Stomach (tissue), 8 donors: ENCODE measurements at regions not wholly inside any gene's neighbourhood (a gene's known extent, or its start where the extent isn't known, plus 50 kb on each side); places are given as distances from the start of the nearest gene placed in this dataset.
A peak's percentile ranks its signal among the peaks of the same experiment; 100 is the strongest.
"Not testable (repeated sequence)": the region's sequence is repeated elsewhere in the genome, so short reads cannot be mapped to it uniquely, and the experiment has no call there.

Experiments
- DNase-seq, 2 donors: peaks; one replicate each; pipeline versions ENCODE4 v3.0.0 to v3.0.0-alpha.2; 2013 to 2019
- H3K27ac ChIP-seq, 5 donors: fragments of 200-600 bp in 4 of 5; sonication (generic) in 4 of 5; one replicate each; pipeline ENCODE4 v1.5.1; 2013 to 2019; ENCODE audit warnings: mild to moderate bottlenecking in 1 of 5, moderate library complexity in 1 of 5
- H3K27me3 ChIP-seq, 3 donors: fragments of 200-600 bp; sonication (generic); one replicate each; pipeline ENCODE4 v1.5.1; 2017 to 2019; ENCODE audit warnings: mixed run types in 1 of 3
- H3K36me3 ChIP-seq, 4 donors: fragments of 200-600 bp; sonication (generic); 1 replicate in 3 of 4; 2 replicates in 1 of 4; pipeline ENCODE4 v1.5.1; 2016 to 2019
- H3K4me1 ChIP-seq, 4 donors: fragments of 200-600 bp; sonication (generic); one replicate each; pipeline ENCODE4 v1.5.1; 2016 to 2019
- H3K4me3 ChIP-seq, 4 donors: fragments of 200-600 bp; sonication (generic) in 3 of 4; one replicate each; pipeline ENCODE4 v1.5.1; 2016 to 2019; ENCODE audit warnings: mild to moderate bottlenecking in 1 of 4
- H3K9me3 ChIP-seq, 4 donors: fragments of 200-600 bp; sonication (generic); one replicate each; pipeline ENCODE4 v1.5.1; 2016 to 2019
- CTCF ChIP-seq, 7 experiments: fragments of 450-650 bp in 4 of 7; fragments of 200-600 bp in 3 of 7; sonication (generic) in 3 of 7; IDR thresholded peaks; one replicate each; pipeline ENCODE4 v1.5.1; 2016 to 2019; ENCODE audit warnings: antibody characterized with exemption in 7 of 7, control low read depth in 2 of 7, mild to moderate bottlenecking in 1 of 7
- EP300 ChIP-seq: sonication (generic); formaldehyde crosslinking; IDR thresholded peaks from one replicate; pipeline ENCODE4 v1.6.1; 2017; ENCODE audit warnings: antibody characterized with exemption
- POLR2A ChIP-seq, 4 donors: fragments of 450-650 bp; IDR thresholded peaks; one replicate each; pipeline ENCODE4 v1.6.1; 2016; ENCODE audit warnings: antibody characterized with exemption in 4 of 4, control low read depth in 2 of 4, mild to moderate bottlenecking in 1 of 4, moderate library complexity in 1 of 4
- POLR2AphosphoS5 ChIP-seq, 3 donors: sonication (generic); formaldehyde crosslinking; IDR thresholded peaks; one replicate each; pipeline ENCODE4 v1.6.1; 2016; ENCODE audit warnings: antibody characterized with exemption in 3 of 3
- WGBS, 5 donors: extraction: QIAGEN DNeasy Blood & Tissue Kit in 3 of 5; methylation state at CpG; one replicate each; pipeline versions ENCODE4 v1.1.5 to v1.1.7; 2013 to 2018; 5-methylcytosine and 5-hydroxymethylcytosine counted together
- intact Hi-C: fragments of 100-400 bp; cut with DNase I; formaldehyde crosslinking; loops from one replicate; pipeline ENCODE4 v1.15.1; 2023; ENCODE audit warnings: low total_unique reads
- donor health status: healthy with polysubstance abuse.
- donor health status: Bipolar disorder and iron deficiency.
- donor health status: healthy.

DNA sequence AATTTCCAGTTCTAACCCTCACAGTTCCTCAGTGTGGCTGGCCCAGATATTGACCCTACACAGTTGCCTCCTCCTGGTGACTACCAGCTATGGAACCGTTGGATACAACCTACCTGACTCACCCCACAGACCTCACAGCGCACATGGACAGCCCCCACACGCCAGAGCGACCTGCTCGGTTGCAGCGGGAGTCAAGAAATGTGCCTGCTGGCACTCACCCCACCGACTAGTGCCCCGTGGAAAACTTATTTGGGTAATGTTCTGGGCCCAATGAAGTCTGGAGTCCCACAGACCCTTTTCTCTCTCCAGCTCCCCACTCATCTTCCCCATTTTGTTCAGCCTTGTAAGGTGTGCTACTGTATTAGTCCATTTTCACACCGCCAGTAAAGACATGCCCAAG is 2770.8 kb downstream of the RPIA start:
- intact Hi-C loops, H3K27ac ChIP-seq, H3K36me3 ChIP-seq, H3K4me1 ChIP-seq, H3K9me3 ChIP-seq, H3K4me3 ChIP-seq: not testable (repeated sequence)
- peak in 1 of 2 donors; percentile 0 for DNase-seq
- H3K27me3 ChIP-seq = peaks cover 0 to 28% (median 3%) of the 10 kb centered on the region in 3 donors
- WGBS, 5 donors = 71 to 83% (median 82%) methylated on average over 9 of the region's 9 CpGs

DNA sequence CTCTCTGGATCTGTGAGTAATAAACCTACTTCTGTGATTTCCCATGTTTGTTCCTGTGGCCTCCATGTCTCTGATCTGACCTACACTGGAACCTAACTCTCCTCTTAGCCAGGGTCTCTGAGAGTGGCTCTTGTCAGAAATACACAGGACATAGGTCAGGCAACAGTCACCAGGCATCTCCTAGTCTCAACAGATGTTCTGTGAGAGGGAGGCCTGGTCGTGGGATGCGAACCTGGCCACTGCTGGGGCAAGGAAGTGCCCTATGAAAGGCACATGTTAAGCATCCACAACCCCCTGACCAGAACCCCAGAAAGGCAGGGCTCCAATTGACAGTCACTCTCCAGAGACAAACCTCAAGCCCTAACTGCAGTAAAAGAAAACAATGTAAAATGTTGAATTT is 2771.5 kb downstream of the RPIA start:
- DNase-seq = peak in 1 of 2 donors; percentile 0
- H3K4me3 ChIP-seq, H3K9me3 ChIP-seq, intact Hi-C loops, H3K36me3 ChIP-seq, H3K4me1 ChIP-seq, H3K27ac ChIP-seq: not testable (repeated sequence)
- peaks cover 0 to 29% (median 3%) of the 10 kb centered on the region in 3 donors for H3K27me3 ChIP-seq
- 63 to 85% (median 80%) methylated on average over 1 to 2 of the region's 2 CpGs for WGBS, 5 donors

- H3K27ac ChIP-seq, H3K9me3 ChIP-seq, H3K4me1 ChIP-seq, DNase-seq, H3K36me3 ChIP-seq, intact Hi-C loops, H3K4me3 ChIP-seq: not testable (repeated sequence)
- WGBS, 5 donors = 22 to 40% (median 31%) methylated on average over 1 of the region's 1 CpG
- H3K27me3 ChIP-seq = peaks cover 0 to 37% (median 3%) of the 10 kb centered on the region in 3 donors
Measured at GRCh38 chr2:91466780-91467363, 2775.4 kb downstream of the RPIA start.

DNA sequence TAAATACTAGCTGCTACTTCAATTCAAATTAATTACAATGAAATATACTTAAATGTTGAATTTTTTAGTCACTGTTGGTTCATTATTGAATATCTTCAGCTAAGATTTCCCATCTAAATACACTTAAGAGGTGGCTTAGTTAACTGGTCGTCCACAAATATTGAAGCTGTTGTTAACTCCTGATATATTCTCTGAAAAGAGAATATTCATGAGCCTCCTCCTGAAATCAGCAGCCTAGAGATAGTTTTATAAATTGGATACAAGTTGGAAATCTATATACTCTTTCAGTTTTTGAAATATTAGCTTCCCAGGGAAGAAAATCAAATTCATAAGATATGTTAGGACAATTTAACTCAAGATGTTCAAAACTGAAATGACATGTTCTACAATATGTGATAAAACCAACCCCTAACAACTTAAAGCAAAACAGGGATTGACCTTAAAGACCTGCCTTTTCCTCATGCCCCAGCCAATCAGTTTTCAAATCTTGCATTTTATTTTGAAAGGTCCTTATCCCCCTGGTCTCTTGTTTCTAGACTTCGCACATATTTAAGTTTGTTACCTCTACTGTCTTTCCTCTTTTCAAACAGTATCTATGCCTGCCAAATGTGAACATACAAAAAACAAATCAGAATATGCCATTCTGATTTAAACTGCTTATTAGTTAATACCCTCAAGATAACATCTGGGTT is 2784.9 kb downstream of the RPIA start:
- H3K4me3 ChIP-seq, intact Hi-C loops, H3K27ac ChIP-seq, H3K36me3 ChIP-seq, H3K9me3 ChIP-seq: not testable (repeated sequence)
- Histone ChIP-seq H3K4me1 (peaks cover 19 to 27% (median 24%) of the 10 kb centered on the region in 4 donors), H3K27me3 (peaks cover 20 to 50% (median 30%) of the 10 kb centered on the region in 3 donors)
- WGBS, 5 donors = 20 to 31% (median 26%) methylated on average over 2 of the region's 2 CpGs
- peak in 1 of 2 donors; percentile 0 for DNase-seq

DNA sequence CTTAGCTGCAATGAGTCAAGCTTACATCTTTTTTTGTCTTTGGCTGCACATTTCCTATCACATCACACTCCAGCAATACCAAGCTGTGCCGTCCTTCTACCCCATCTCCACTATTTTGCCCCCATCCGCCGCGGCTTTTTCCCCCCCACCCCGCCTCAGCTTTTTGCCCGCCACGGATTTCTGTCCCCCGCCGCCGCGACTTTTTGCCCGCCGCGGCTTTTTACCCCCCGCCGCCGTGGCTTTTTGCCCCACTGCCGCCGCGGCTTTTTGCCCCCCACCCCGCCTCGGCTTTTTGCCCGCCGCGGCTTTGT is 2785.4 kb downstream of the RPIA start:
- intact Hi-C loops, H3K27ac ChIP-seq, H3K36me3 ChIP-seq, H3K9me3 ChIP-seq: not testable (repeated sequence)
- peak overlapping the region in 1 of 4 donors; percentile 65 for H3K4me3 ChIP-seq
- H3K4me1 ChIP-seq = peaks cover 19 to 27% (median 24%) of the 10 kb centered on the region in 4 donors
- DNase-seq = peak in 1 of 2 donors; percentile 4
- WGBS, 5 donors = 4 to 15% (median 5%) methylated on average over 16 to 18 of the region's 25 CpGs
- H3K27me3 ChIP-seq = peaks cover 20 to 53% (median 32%) of the 10 kb centered on the region in 3 donors

DNA sequence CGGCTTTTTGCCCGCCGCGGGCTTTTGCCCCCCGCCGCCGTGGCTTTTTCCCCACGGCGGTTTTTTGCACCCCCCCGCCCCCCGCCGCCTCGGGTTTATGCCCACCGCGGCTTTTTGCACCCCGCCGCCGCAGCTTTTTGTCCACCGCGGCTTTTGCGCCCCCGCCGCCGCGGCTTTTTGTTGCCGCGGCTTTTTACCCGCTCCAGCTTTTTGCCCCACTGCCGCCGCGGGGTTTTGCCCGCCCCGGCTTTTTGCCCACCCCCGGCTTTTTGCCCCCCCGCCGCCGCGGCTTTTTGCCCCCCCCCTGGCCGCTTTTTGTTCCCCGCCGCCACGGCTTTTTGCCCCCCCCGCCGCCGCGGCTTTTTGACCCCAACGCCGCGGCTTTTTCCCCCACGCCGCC is 2785.8 kb downstream of the RPIA start:
- Histone ChIP-seq H3K4me3 (peak overlapping the region; percentile 43 to 65 (median 48)), H3K4me1 (peaks cover 19 to 27% (median 24%) of the 10 kb centered on the region in 4 donors), H3K27me3 (peaks cover 20 to 52% (median 32%) of the 10 kb centered on the region in 3 donors)
- H3K9me3 ChIP-seq, DNase-seq, H3K36me3 ChIP-seq, H3K27ac ChIP-seq, intact Hi-C loops: not testable (repeated sequence)
- 3 to 14% (median 3%) methylated on average over 34 to 51 of the region's 51 CpGs for WGBS, 5 donors

DNA sequence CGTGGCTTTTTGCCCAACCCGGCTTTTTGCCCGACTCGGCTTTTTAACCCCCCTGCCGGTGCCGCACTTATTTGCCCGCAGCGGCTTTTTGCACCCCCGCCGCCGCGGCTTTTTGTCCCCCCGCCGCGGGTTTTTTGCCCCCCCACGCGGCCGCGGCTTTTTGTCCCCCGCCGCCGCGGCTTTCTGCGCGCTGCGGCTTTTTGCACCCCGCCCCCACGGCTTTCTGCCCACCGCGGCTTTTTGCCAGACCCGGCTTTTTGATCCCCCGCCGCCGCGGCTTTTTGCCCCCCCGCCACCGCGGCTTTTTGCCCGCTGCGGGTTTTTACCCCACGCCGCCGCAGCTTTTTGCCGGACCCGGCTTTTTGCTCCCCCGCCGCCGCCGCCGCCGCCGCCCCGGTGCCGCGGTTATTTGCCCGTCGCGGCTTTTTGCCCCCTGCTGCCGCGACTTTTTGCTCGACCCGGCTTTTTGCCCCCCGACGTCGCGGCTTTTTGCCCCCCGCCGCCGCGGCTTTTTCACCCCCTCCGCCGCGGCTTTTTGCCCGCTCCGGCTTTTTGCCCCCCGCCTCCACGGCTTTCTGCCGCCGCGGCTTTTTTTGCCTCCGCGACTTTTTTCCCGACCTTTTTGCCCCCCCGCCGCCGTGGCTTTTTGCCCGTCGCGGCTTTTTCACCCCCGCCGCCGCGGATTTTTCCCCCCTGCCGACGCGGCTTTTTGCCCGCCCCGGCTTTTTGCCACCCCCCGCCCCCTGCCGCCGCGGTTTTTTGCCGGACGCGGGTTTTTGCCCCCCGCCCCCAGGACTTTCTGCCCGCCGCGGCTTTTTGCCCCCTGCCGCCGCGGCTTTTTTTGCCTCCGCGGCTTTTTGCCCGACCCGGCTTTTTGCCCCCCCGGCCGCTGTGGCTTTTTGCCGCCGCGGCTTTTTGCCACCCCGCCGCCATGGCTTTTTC is 2786.5 kb downstream of the RPIA start:
- intact Hi-C loops = no loop called here
- Histone ChIP-seq H3K9me3 (no peaks in the 10 kb centered on the region), H3K36me3 (no peaks in the 10 kb centered on the region), H3K4me3 (peak overlapping the region; percentile 43 to 65 (median 48)), H3K27me3 (peaks cover 20 to 53% (median 32%) of the 10 kb centered on the region in 3 donors), H3K27ac (no peak overlapping the region), H3K4me1 (peaks cover 19 to 27% (median 24%) of the 10 kb centered on the region in 4 donors)
- DNase-seq = peak; percentile 43 to 61
- no peak for TF ChIP-seq CTCF (IDR thresholded peaks at IDR 0.05)
- no peak for TF ChIP-seq EP300
- TF ChIP-seq POLR2A (IDR thresholded peaks at IDR 0.05) = no peak
- no peak for TF ChIP-seq POLR2AphosphoS5 (IDR thresholded peaks at IDR 0.05)
- 2 to 3% (median 2%) methylated on average over 119 to 123 of the region's 123 CpGs for WGBS, 5 donors

DNA sequence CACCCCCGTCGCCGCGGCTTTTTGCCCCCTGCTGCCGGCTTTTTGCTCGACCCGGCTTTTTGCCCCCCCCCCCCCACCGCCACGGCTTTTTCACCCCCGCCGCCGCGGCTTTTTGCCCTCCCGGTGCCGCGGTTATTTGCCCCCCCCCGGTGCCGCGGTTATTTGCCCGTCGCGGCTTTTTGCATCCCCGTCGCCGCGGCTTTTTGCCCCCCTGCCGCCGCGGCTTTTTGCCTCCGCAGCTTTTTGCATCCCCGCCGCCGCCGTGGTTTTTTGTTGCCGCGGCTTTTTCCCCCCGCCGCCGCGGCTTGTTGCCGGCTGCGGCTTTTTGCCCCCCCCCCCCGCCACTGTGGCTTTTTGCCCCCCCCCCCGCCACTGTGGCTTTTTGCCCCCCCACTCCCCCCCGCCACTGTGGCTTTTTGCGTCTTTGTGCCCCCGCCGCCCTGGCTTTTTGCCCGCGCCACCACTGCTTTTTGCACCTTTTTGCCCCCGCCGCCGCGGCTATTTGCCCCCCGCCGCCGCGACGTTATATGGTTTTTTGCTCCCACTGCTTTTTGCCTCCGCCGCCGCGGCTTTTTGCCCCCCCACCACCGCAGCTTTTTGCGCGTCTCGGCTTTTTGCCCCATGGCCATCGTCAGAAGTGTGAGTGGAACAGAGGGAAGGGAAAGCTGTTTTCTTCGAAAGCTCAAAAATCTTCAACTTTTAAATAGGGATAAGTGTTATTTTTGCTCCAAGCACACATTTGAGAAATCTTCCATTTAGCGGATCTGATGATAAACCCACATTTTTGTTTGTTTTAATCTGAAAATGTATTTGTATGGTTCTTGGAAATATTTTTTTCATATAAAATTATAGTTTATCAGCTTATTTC is 2787.6 kb downstream of the RPIA start:
- H3K9me3 ChIP-seq, H3K27ac ChIP-seq, H3K36me3 ChIP-seq, intact Hi-C loops: not testable (repeated sequence)
- Histone ChIP-seq H3K27me3 (peaks cover 20 to 53% (median 32%) of the 10 kb centered on the region in 3 donors), H3K4me3 (peak overlapping the region; percentile 43 to 65 (median 48)), H3K4me1 (peaks cover 19 to 27% (median 24%) of the 10 kb centered on the region in 4 donors)
- 3 to 7% (median 4%) methylated on average over 56 to 70 of the region's 70 CpGs for WGBS, 5 donors
- peak in 1 of 2 donors; percentile 28 for DNase-seq

DNA sequence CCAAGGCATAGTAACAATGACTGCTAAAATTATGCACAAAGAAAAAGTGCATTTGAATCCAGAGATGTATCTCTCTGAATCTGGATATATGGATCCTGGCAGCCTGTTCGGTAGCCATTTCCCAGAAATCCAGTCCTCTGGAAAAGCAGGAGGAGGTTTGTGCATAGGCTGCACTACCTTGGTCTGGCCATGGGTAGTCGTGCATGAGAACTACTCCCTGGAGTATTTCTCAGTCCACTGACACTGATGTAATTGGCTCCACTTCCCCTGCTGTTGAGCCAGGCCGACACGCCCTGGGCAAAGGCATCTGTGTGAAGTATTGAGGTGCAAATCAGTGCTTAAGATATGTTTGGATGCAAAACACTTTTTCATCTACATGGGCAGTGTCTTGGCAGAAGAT is 2793.8 kb downstream of the RPIA start:
- H3K27me3 ChIP-seq = peaks cover 0 to 26% (median 3%) of the 10 kb centered on the region in 3 donors
- H3K9me3 ChIP-seq, DNase-seq, H3K36me3 ChIP-seq, H3K4me3 ChIP-seq, intact Hi-C loops, H3K4me1 ChIP-seq, H3K27ac ChIP-seq: not testable (repeated sequence)
- WGBS, 5 donors = 11 to 27% (median 14%) methylated on average over 3 to 4 of the region's 4 CpGs
